T-cell (primary cell): ENCODE measurements at regions not wholly inside any gene's neighbourhood (a gene's known extent, or its start where the extent isn't known, plus 50 kb on each side); places are given as distances from the start of the nearest gene placed in this dataset.
"Not testable (repeated sequence)": the region's sequence is repeated elsewhere in the genome, so short reads cannot be mapped to it uniquely, and the experiment has no call there.

Source experiments
- ATAC-seq, 4 experiments: fragments of 200-7000 bp in 3 of 4; fragments of 150-1000 bp in 1 of 4; cut with Tn5 transposase; replicated peaks in 1 of 4; 1 replicate in 3 of 4; 2 replicates in 1 of 4; pipeline ENCODE4 v1.10.0; 2021; ENCODE audit warnings: moderate library complexity in 3 of 4, mild to moderate bottlenecking in 2 of 4, moderate number of reproducible peaks in 1 of 4
- CTCF ChIA-PET, 2 donors: fragments of 300-600 bp; sonication (Branson Sonifier 250); formaldehyde crosslinking; loops; one replicate each; lab custom pipeline; 2022; ENCODE audit warnings: antibody characterized with exemption in 2 of 2; lab: Charles Lee
- POLR2A ChIA-PET, 2 donors: fragments of 300-600 bp; sonication (Branson Sonifier 250); formaldehyde crosslinking; loops; one replicate each; lab custom pipeline; 2022; ENCODE audit warnings: antibody characterized with exemption in 2 of 2; lab: Charles Lee
- DNase-seq, 35 experiments: peaks; one replicate each; pipeline versions ENCODE4 v3.0.0 to v3.0.0-alpha.2; 2013 to 2023
- H3K27ac ChIP-seq: one replicate; pipeline ENCODE4 v1.5.1; 2013; ENCODE audit warnings: low read length
- H3K27me3 ChIP-seq, 2 experiments: replicated peaks in 1 of 2; 1 replicate in 1 of 2; 2 replicates in 1 of 2; pipeline versions ENCODE4 v1.6.1 to v1.7.0; 2013; ENCODE audit warnings: low read length in 1 of 2, mixed read lengths in 1 of 2; ENCODE audit not compliant: control insufficient read depth in 2 of 2, insufficient read depth in 2 of 2; ENCODE audit errors: extremely low read depth in 1 of 2
- H3K36me3 ChIP-seq, 2 donors: 1 replicate in 1 of 2; 2 replicates in 1 of 2; pipeline versions ENCODE4 v1.6.1 to v1.7.0; 2013; ENCODE audit warnings: low read length in 1 of 2; ENCODE audit not compliant: control insufficient read depth in 2 of 2, insufficient read depth in 1 of 2; ENCODE audit errors: extremely low read depth in 1 of 2
- H3K4me1 ChIP-seq, 2 experiments: 1 replicate in 1 of 2; 2 replicates in 1 of 2; pipeline versions ENCODE4 v1.6.1 to v1.7.0; 2013; ENCODE audit warnings: low read length in 2 of 2, mixed read lengths in 1 of 2; ENCODE audit not compliant: insufficient read depth in 2 of 2, control insufficient read depth in 1 of 2; ENCODE audit errors: extremely low read depth in 1 of 2
- H3K4me3 ChIP-seq, 2 donors: 1 replicate in 1 of 2; 2 replicates in 1 of 2; pipeline versions ENCODE4 v1.5.1 to v1.7.0; 2013; ENCODE audit warnings: mild to moderate bottlenecking in 2 of 2, low read length in 1 of 2, moderate library complexity in 1 of 2; ENCODE audit not compliant: control insufficient read depth in 1 of 2; ENCODE audit errors: extremely low read depth in 1 of 2
- H3K9me3 ChIP-seq: 2 replicates; pipeline ENCODE4 v1.7.0; 2013
- H3K27ac Mint-ChIP-seq, 2 donors: one replicate each; pipeline ENCODE4 v1.8.0; 2020 to 2021; ENCODE audit warnings: mild to moderate bottlenecking in 2 of 2, mixed read lengths in 2 of 2
- H3K27me3 Mint-ChIP-seq, 2 donors: one replicate each; pipeline ENCODE4 v1.8.0; 2021 to 2022; ENCODE audit warnings: mixed read lengths in 2 of 2
- H3K36me3 Mint-ChIP-seq: one replicate; pipeline ENCODE4 v1.8.0; 2021; ENCODE audit warnings: mixed read lengths
- H3K4me1 Mint-ChIP-seq, 3 donors: one replicate each; pipeline ENCODE4 v1.8.0; 2020 to 2022; ENCODE audit warnings: mixed read lengths in 3 of 3, mild to moderate bottlenecking in 1 of 3
- H3K4me3 Mint-ChIP-seq, 3 donors: one replicate each; pipeline ENCODE4 v1.8.0; 2020 to 2022; ENCODE audit warnings: mild to moderate bottlenecking in 3 of 3, mixed read lengths in 3 of 3, moderate library complexity in 3 of 3
- H3K9me3 Mint-ChIP-seq, 3 donors: one replicate each; pipeline ENCODE4 v1.8.0; 2020 to 2022; ENCODE audit warnings: mixed read lengths in 3 of 3
- WGBS: methylation state at CpG from one replicate; pipeline ENCODE4 v1.1.5; 2013; ENCODE audit warnings: missing lambda C conversion rate; ENCODE audit not compliant: insufficient coverage; 5-methylcytosine and 5-hydroxymethylcytosine counted together

DNA sequence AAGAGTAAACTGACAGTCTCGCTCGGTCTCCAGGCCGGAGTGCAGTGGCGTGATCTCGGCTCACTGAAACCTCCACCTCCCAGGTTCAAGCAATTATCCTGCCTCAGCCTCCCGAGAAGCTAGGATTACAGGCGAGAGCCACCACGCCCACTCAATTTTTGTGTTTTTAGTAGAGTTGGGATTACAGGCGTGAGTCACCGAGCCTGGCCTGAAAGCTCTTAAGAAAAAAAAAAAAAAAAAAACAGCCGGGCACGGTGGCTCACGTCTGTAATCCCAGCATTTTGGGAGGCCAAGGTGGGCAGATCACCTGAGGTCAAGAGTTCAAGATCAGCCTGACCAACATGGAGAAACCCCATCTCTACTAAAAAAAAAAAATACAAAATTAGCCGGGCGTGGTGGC is 55.3 kb upstream of the THOC2 start:
- H3K4me3 ChIP-seq, H3K4me1 Mint-ChIP-seq, H3K9me3 ChIP-seq, H3K27ac ChIP-seq, CTCF ChIA-PET, ATAC-seq, H3K27ac Mint-ChIP-seq, H3K27me3 ChIP-seq, H3K4me3 Mint-ChIP-seq, H3K9me3 Mint-ChIP-seq, DNase-seq, H3K36me3 Mint-ChIP-seq, H3K36me3 ChIP-seq, H3K4me1 ChIP-seq, H3K27me3 Mint-ChIP-seq: not testable (repeated sequence)
- WGBS: no CpG with 5 or more reads among the region's 15 CpGs
- POLR2A ChIA-PET: interaction anchor here (0.6 kb wide), 2 partner anchors 40 to 1052 kb away, joined by 3 to 4 read pairs; no protein-coding TSS in a partner anchor

DNA sequence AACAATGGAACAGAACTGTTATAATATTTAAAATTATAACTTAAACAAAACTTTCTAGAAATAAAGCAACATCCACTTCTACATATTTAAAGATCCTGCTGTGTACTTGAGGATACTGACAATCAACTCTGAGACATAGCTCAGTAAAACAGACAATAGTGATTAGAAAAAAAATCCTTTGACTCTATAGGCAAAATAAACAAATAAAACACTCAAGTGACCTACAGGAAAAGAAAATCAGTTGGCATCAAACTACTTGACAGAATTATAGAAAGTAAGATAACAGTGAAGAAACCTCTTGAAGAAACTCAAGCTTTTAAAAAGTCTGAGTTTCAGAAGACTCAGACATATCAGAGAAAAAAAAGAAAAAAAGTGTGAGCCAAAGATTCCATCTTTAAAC is 55.9 kb upstream of the THOC2 start:
- ChIA-PET POLR2A (no interaction called here), CTCF (no interaction called here)
- H3K9me3 Mint-ChIP-seq: no peaks in the 10 kb centered on the region
- ATAC-seq: no peak
- no peak overlapping the region for H3K4me3 Mint-ChIP-seq
- H3K36me3 ChIP-seq: no peaks in the 10 kb centered on the region
- peaks cover 0 to 4% (median 4%) of the 10 kb centered on the region in 3 donors for H3K4me1 Mint-ChIP-seq
- no peaks in the 10 kb centered on the region for H3K36me3 Mint-ChIP-seq
- H3K9me3 ChIP-seq: no peaks in the 10 kb centered on the region
- H3K27me3 Mint-ChIP-seq: no peaks in the 10 kb centered on the region
- DNase-seq: no peak
- peaks cover 0 to 4% of the 10 kb centered on the region in 2 experiments for H3K4me1 ChIP-seq
- H3K27me3 ChIP-seq: peaks cover 0 to 3% of the 10 kb centered on the region in 2 experiments
- H3K27ac ChIP-seq: no peak overlapping the region
- no peak overlapping the region for H3K27ac Mint-ChIP-seq
- H3K4me3 ChIP-seq: no peak overlapping the region

DNA sequence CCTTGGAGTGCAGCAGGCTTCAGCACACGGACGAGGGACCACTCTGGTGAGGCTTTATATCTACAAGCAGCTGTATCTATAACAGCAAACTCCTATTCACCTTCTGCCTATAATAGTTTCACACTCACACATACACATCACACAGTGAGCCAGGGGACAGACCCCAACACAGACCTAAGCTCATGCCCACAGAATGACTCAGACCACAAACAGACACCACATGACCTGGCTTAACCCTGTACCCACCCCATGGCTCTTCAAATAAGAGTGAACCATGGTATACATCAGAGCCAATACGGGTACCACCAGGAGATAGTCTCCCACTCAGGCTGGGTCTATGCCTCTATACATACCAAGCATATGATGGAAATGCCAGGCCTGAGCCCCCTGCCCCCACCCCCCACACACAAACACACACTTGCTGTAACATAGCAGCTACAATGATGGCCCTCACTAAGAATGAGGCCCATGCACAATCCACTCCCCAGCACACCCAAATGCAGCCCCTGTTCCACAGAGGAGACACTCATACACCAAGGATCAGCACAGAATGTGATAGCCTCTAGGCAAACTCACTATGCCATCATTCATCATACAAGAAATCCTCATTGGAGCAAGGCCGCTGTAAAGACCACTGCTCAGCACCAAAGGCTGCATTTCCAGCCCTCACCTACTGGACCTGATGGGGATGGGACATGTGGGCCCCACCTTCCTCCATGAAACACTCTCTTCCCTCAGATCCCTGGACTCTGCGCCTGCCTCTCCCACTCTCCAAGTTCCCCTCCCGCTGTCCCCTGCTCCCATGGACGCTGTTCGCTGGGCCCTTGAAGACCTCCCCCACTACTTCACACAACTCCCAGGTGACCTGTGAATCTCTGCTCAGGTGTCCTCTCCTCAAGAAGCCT is 62.1 kb upstream of the XIAP start:
- Histone ChIP-seq H3K27ac (no peak overlapping the region), H3K9me3 (no peaks in the 10 kb centered on the region), H3K36me3 (no peaks in the 10 kb centered on the region), H3K4me1 (no peaks in the 10 kb centered on the region), H3K27me3 (no peaks in the 10 kb centered on the region), H3K4me3 (no peak overlapping the region)
- WGBS: 80% methylated on average over 1 of the region's 8 CpGs
- ChIA-PET POLR2A (no interaction called here), CTCF (no interaction called here)
- no peaks in the 10 kb centered on the region for H3K36me3 Mint-ChIP-seq
- H3K4me3 Mint-ChIP-seq: no peak overlapping the region
- H3K9me3 Mint-ChIP-seq: no peaks in the 10 kb centered on the region
- H3K4me1 Mint-ChIP-seq: no peaks in the 10 kb centered on the region
- no peak for DNase-seq
- no peaks in the 10 kb centered on the region for H3K27me3 Mint-ChIP-seq
- no peak overlapping the region for H3K27ac Mint-ChIP-seq
- ATAC-seq: no peak

DNA sequence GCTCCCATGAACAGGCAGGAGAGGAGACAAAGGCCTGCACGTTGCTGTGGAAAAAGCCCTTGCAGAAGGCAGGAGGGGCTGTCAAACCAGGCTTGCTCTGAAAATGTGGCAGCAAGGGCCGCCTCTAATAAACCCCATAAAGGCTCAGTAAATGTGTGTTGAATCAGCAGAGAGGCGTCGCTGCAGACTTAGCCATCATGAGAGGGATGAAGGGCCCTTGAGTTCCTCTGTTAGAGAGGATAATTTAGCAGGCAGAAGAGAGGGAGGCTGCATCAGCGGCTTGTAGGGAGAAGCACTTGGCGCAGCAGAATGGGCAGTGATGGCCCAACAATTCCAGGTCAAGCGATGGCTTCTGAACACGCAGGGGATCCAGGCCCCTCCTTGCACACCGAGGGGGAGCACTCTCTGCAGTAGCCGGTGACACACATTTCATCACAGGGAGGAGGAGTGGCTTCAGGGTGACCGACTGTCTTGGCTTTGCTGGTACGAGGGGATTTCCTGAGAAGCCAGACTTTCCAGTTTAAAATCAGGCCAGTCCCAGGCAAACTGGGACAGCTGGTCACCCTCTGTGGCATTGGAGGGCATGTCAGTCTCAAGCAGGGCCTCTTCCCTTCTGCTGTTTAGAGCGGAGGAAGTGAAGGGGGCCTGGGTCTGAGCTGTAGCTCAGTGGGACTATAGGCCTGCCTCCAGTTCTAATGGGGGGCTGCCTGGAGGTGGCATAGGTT is 61.0 kb upstream of the XIAP start:
- H3K4me1 ChIP-seq, DNase-seq, H3K36me3 Mint-ChIP-seq, H3K4me3 Mint-ChIP-seq, H3K4me1 Mint-ChIP-seq, CTCF ChIA-PET, ATAC-seq, H3K9me3 ChIP-seq, H3K4me3 ChIP-seq, H3K27ac ChIP-seq, H3K27me3 ChIP-seq, H3K9me3 Mint-ChIP-seq, H3K27me3 Mint-ChIP-seq, H3K36me3 ChIP-seq, H3K27ac Mint-ChIP-seq, POLR2A ChIA-PET: not testable (repeated sequence)
- WGBS: 90% methylated on average over 2 of the region's 13 CpGs

DNA sequence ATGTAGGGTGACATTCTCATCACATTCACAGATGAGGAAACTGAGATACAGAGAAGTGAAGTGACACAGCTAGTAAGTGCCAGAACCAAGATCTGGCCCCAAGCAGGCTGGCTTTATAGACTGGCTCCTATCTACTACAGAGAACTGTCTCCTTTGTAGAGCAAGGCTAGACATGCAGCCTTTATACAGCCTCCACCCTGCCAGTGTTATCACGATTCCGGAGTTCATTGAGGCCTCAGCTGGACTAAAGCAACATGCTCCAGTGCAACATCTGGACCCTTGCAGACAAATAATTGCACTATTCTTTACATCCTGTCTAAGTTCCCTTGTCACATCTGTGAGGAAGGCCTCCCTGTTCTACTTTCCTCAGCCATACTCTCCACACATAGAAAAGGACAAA is 58.0 kb upstream of the XIAP start:
- Histone ChIP-seq H3K27me3 (no peaks in the 10 kb centered on the region), H3K9me3 (no peaks in the 10 kb centered on the region), H3K27ac (no peak overlapping the region), H3K4me1 (peaks cover 3 to 7% of the 10 kb centered on the region in 2 experiments), H3K36me3 (no peaks in the 10 kb centered on the region), H3K4me3 (no peak overlapping the region)
- H3K9me3 Mint-ChIP-seq: no peaks in the 10 kb centered on the region
- ChIA-PET POLR2A (no interaction called here), CTCF (no interaction called here)
- DNase-seq (no peak), ATAC-seq (no peak)
- H3K27ac Mint-ChIP-seq: no peak overlapping the region
- no peaks in the 10 kb centered on the region for H3K36me3 Mint-ChIP-seq
- H3K27me3 Mint-ChIP-seq: no peaks in the 10 kb centered on the region
- WGBS: 100% methylated on average over 1 of the region's 2 CpGs
- no peak overlapping the region for H3K4me3 Mint-ChIP-seq
- H3K4me1 Mint-ChIP-seq: peaks cover 7 to 8% (median 7%) of the 10 kb centered on the region in 3 donors

DNA sequence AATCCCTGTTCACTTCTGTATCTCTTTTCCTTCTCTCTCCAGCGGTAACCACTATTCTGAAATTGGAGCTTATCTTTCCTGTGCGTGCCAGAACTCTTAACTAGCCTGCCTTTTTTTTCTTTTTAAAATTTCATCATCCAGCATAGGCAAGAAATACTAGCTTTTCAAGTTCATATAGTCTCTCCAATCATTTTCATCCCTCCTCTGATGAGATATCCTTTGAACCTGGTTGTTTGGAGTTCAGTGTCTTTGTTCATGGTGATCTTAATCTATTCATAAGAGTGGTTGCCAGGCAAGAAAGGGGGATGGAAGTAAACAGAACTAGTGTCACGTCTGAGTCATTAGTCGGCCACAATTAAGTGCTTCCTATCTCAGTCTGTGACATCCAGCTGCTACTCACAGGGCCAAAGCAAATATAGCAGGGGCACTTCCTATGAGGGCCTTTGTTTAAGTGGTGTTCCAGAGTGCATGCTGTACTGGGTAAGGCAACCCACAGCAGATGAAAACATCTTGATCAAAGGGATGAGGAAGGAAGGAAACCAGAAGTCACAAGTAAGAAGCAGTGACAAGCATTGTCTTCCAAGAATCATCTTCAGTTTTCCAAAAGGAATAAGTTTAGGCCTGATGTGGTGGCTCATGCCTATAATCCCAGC is 56.4 kb upstream of the XIAP start:
- Histone ChIP-seq H3K4me3 (no peak overlapping the region), H3K4me1 (peaks cover 3 to 7% of the 10 kb centered on the region in 2 experiments), H3K27ac (no peak overlapping the region), H3K36me3 (no peaks in the 10 kb centered on the region), H3K9me3 (no peaks in the 10 kb centered on the region), H3K27me3 (no peaks in the 10 kb centered on the region)
- ATAC-seq (peak; percentile 75 to 96 (median 86)), DNase-seq (peak in 26 of 35 experiments; percentile 0 to 61 (median 16))
- H3K36me3 Mint-ChIP-seq: no peaks in the 10 kb centered on the region
- H3K27ac Mint-ChIP-seq: peak overlapping the region; percentile 5 to 86
- no CpG with 5 or more reads among the region's 4 CpGs for WGBS
- H3K4me3 Mint-ChIP-seq: peak overlapping the region in 1 of 3 donors; percentile 9
- no peaks in the 10 kb centered on the region for H3K9me3 Mint-ChIP-seq
- ChIA-PET CTCF (interaction anchor here in 1 of 2 donors (0.8 to 1.6 kb wide), 2 partner anchors 30 to 173 kb away, joined by 4 read pairs; no protein-coding TSS in a partner anchor), POLR2A (no interaction called here)
- no peaks in the 10 kb centered on the region for H3K27me3 Mint-ChIP-seq
- H3K4me1 Mint-ChIP-seq: peaks cover 7 to 8% (median 7%) of the 10 kb centered on the region in 3 donors
